Naive thymus-derived CD8-positive, alpha-beta T cell (primary cell): ENCODE measurements at regions not wholly inside any gene's neighbourhood (a gene's known extent, or its start where the extent isn't known, plus 50 kb on each side); places are given as distances from the start of the nearest gene placed in this dataset.
"Not testable (repeated sequence)": the region's sequence is repeated elsewhere in the genome, so short reads cannot be mapped to it uniquely, and the experiment has no call there.

Experiments used
- ATAC-seq, 2 donors: fragments of 150-1000 bp; cut with Tn5 transposase in 1 of 2; sonication (Bioruptor Pico), chemical (Tn5 transposase) in 1 of 2; 1 replicate in 1 of 2; 2 replicates in 1 of 2; pipeline ENCODE4 v1.10.0; 2021; ENCODE audit warnings: mild to moderate bottlenecking in 2 of 2, moderate library complexity in 2 of 2
- POLR2A ChIA-PET: fragments of 350-600 bp; sonication (Branson Sonifier 250); formaldehyde crosslinking; loops from one replicate; lab custom pipeline; 2021; ENCODE audit warnings: antibody characterized with exemption; lab: Charles Lee
- DNase-seq, 10 donors: peaks; one replicate each; pipeline versions ENCODE4 v3.0.0 to v3.0.0-alpha.2; 2020 to 2022
- H3K27ac Mint-ChIP-seq, 10 donors: one replicate each; pipeline ENCODE4 v1.8.0; 2020 to 2022; ENCODE audit warnings: mild to moderate bottlenecking in 10 of 10, mixed read lengths in 10 of 10, moderate library complexity in 4 of 10, inconsistent platforms in 1 of 10
- H3K27me3 Mint-ChIP-seq, 5 donors: one replicate each; pipeline ENCODE4 v1.8.0; 2021 to 2022; ENCODE audit warnings: mixed read lengths in 5 of 5
- H3K36me3 Mint-ChIP-seq, 3 donors: one replicate each; pipeline ENCODE4 v1.8.0; 2020 to 2022; ENCODE audit warnings: mixed read lengths in 3 of 3, mild to moderate bottlenecking in 2 of 3, inconsistent platforms in 1 of 3
- H3K4me1 Mint-ChIP-seq, 4 donors: one replicate each; pipeline ENCODE4 v1.8.0; 2021 to 2022; ENCODE audit warnings: mixed read lengths in 4 of 4
- H3K4me3 Mint-ChIP-seq, 10 donors: one replicate each; pipeline ENCODE4 v1.8.0; 2020 to 2022; ENCODE audit warnings: mild to moderate bottlenecking in 10 of 10, mixed read lengths in 10 of 10, moderate library complexity in 6 of 10, inconsistent platforms in 1 of 10
- H3K9me3 Mint-ChIP-seq, 9 donors: one replicate each; pipeline ENCODE4 v1.8.0; 2020 to 2022; ENCODE audit warnings: mixed read lengths in 9 of 9, mild to moderate bottlenecking in 3 of 9, inconsistent platforms in 1 of 9, moderate library complexity in 1 of 9

GRCh38 chr21:31786164-31786920 lies 54.4 kb upstream of the SCAF4 start:
- peaks cover 5 to 12% (median 8%) of the 10 kb centered on the region in 4 donors for H3K4me1 Mint-ChIP-seq
- DNase-seq (no peak), ATAC-seq (no peak)
- H3K9me3 Mint-ChIP-seq: no peaks in the 10 kb centered on the region
- peaks cover 6 to 14% (median 9%) of the 10 kb centered on the region in 5 donors for H3K27me3 Mint-ChIP-seq
- no peak overlapping the region for H3K27ac Mint-ChIP-seq
- POLR2A ChIA-PET: no interaction called here
- no peaks in the 10 kb centered on the region for H3K36me3 Mint-ChIP-seq
- no peak overlapping the region for H3K4me3 Mint-ChIP-seq

DNA sequence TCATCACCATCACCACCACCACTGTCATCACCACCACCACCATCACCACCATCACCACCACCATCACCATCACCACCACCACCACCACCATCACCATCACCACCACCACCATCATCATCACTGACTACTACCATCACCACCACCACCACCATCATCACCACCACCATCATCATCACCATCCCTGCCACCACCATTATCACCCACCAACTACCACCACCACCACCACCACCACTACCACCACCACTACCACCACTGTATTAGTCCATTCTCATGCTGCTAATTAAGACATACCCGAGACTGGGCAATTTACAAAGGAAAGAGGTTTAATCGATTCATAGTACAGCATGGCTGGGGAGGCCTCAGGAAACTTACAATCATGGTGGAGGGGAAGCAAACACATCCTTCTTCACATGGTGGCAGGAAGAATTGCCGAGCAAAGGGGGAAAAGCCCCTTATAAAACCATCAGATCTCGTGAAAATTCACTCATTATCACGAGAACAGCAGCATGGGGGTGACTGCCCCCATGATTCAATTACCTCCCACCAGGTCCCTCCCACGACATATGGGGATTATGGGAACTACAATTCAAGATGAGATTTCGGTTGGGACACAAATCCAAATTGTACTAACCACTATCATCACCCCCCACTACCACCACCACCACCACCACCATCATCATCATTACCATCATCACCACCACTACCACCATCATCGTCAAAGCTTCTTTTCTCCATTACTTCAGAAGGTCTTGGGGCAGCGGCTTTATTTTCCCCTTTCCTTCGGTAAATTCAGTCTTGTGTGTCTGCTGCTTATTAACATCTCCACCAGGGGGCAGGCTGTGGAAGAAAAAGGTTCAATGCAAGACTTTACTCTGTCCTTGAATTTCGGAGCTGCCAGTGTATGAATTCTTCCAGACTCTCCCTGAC lies 53.6 kb upstream of the SCAF4 start:
- H3K4me3 Mint-ChIP-seq: not testable (repeated sequence)

GRCh38 chr21:31781737-31782136 lies 49.8 kb upstream of the SCAF4 start:
- Mint-ChIP-seq H3K4me3 (no peak overlapping the region), H3K4me1 (peaks cover 5 to 10% (median 8%) of the 10 kb centered on the region in 4 donors), H3K36me3 (peaks cover 0 to 2% (median 0%) of the 10 kb centered on the region in 3 donors), H3K27ac (no peak overlapping the region), H3K9me3 (no peaks in the 10 kb centered on the region), H3K27me3 (peaks cover 10 to 22% (median 11%) of the 10 kb centered on the region in 5 donors)
- no peak for ATAC-seq
- POLR2A ChIA-PET: no interaction called here
- no peak for DNase-seq

More for the DNA sequence above, 53.6 kb upstream of the SCAF4 start:
- H3K9me3 Mint-ChIP-seq, H3K27ac Mint-ChIP-seq, POLR2A ChIA-PET, H3K36me3 Mint-ChIP-seq: not testable (repeated sequence)
- ATAC-seq: peak; percentile 49 to 53
- Mint-ChIP-seq H3K4me1 (peaks cover 5 to 12% (median 8%) of the 10 kb centered on the region in 4 donors), H3K27me3 (peaks cover 9 to 14% (median 10%) of the 10 kb centered on the region in 5 donors)
- DNase-seq: peak; percentile 16 to 75 (median 40)
